NT2/D1 (cell line): ENCODE measurements at regions not wholly inside any gene's neighbourhood (a gene's known extent, or its start where the extent isn't known, plus 50 kb on each side); places are given as distances from the start of the nearest gene placed in this dataset.

Experiments used
- SUZ12 ChIP-seq: IDR thresholded peaks from 2 replicates; pipeline ENCODE4 v1.6.1; 2011; ENCODE audit not compliant: insufficient read length, insufficient read depth; ENCODE audit errors: extremely low read depth
- YY1 ChIP-seq: IDR thresholded peaks from 2 replicates; pipeline ENCODE4 v1.6.1; 2011; ENCODE audit not compliant: insufficient read length, insufficient read depth
- ZNF274 ChIP-seq: IDR thresholded peaks from 2 replicates; pipeline ENCODE4 v1.6.1; 2011; ENCODE audit warnings: mild to moderate bottlenecking, low read depth, low read length

DNA sequence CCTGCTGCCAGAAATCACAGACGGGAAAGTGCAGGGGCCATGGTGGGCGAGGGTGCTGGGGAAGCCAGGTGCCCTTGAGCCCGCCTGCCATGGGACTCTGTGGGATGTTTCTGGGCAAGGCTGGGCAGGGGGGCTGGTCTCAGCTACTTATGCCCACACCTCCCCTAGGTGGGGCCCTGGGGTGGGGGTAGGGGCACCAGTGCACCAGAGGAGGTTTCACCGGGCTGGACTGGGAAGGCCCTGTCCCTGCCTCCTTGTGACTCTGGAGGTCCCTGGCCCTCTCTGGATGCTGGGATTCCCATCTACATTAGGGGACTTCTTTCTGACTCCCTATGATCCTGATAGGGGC lies 75.2 kb upstream of the WNT11 start:
- TF ChIP-seq ZNF274 (no peak), YY1 (no peak), SUZ12 (no peak)
